ENCODE measurements at regions not wholly inside any gene's neighbourhood (a gene's known extent, or its start where the extent isn't known, plus 50 kb on each side); places are given as distances from the start of the nearest gene placed in this dataset.
A peak's percentile ranks its signal among the peaks of the same experiment; 100 is the strongest.

GRCh38 chr11:129734654-129735053, 81.0 kb upstream of the TMEM45B start:
- Histone ChIP-seq H3K4me3 (no peak overlapping the region), H3K27ac (no peak overlapping the region), H3K36me3 (no peaks in the 10 kb centered on the region), H3K9me3 (no peaks in the 10 kb centered on the region), H3K27me3 (peaks cover 0 to 22% of the 10 kb centered on the region in 2 donors), H3K4me1 (no peaks in the 10 kb centered on the region)
- ATAC-seq (no peak), DNase-seq (no peak)
- intact Hi-C loops (cut with DNase I) = no loop called here
- TF ChIP-seq CTCF (IDR thresholded peaks at IDR 0.05) = no peak

GRCh38 chr11:129737831-129738230, 77.8 kb upstream of the TMEM45B start:
- DNase-seq (no peak), ATAC-seq (no peak)
- TF ChIP-seq CTCF (IDR thresholded peaks at IDR 0.05) = no peak
- Histone ChIP-seq H3K27ac (no peak overlapping the region), H3K4me1 (no peaks in the 10 kb centered on the region), H3K9me3 (no peaks in the 10 kb centered on the region), H3K36me3 (no peaks in the 10 kb centered on the region), H3K4me3 (no peak overlapping the region), H3K27me3 (peaks cover 0 to 22% of the 10 kb centered on the region in 2 donors)
- intact Hi-C loops (cut with DNase I) = no loop called here

GRCh38 chr11:129738242-129738641, 77.4 kb upstream of the TMEM45B start:
- Histone ChIP-seq H3K27me3 (peaks cover 0 to 22% of the 10 kb centered on the region in 2 donors), H3K4me1 (no peaks in the 10 kb centered on the region), H3K4me3 (no peak overlapping the region), H3K36me3 (no peaks in the 10 kb centered on the region), H3K9me3 (no peaks in the 10 kb centered on the region), H3K27ac (no peak overlapping the region)
- ATAC-seq (no peak), DNase-seq (no peak)
- no peak for TF ChIP-seq CTCF (IDR thresholded peaks at IDR 0.05)
- intact Hi-C loops (cut with DNase I) = no loop called here

- ATAC-seq (no peak), DNase-seq (peak in 1 of 4 donors; percentile 13)
- H3K36me3 ChIP-seq = no peaks in the 10 kb centered on the region
- no peak for TF ChIP-seq CTCF (IDR thresholded peaks at IDR 0.05)
- intact Hi-C loops (cut with DNase I) = no loop called here
- peaks cover 0 to 22% of the 10 kb centered on the region in 2 donors for H3K27me3 ChIP-seq
- H3K4me1 ChIP-seq = no peaks in the 10 kb centered on the region
- no peaks in the 10 kb centered on the region for H3K9me3 ChIP-seq
- H3K4me3 ChIP-seq = no peak overlapping the region
- no peak overlapping the region for H3K27ac ChIP-seq
Observed at GRCh38 chr11:129739339-129739738, 76.3 kb upstream of the TMEM45B start.

- DNase-seq (no peak), ATAC-seq (no peak)
- Histone ChIP-seq H3K4me3 (no peak overlapping the region), H3K27me3 (peaks cover 0 to 22% of the 10 kb centered on the region in 2 donors), H3K9me3 (no peaks in the 10 kb centered on the region), H3K36me3 (no peaks in the 10 kb centered on the region), H3K4me1 (no peaks in the 10 kb centered on the region), H3K27ac (no peak overlapping the region)
- TF ChIP-seq CTCF (IDR thresholded peaks at IDR 0.05) = no peak
- intact Hi-C loops (cut with DNase I) = no loop called here
Observed at GRCh38 chr11:129740125-129740719, 75.4 kb upstream of the TMEM45B start.

Data from left lung (tissue), 4 donors.